Adipocyte (in vitro differentiated cells): ENCODE measurements at regions not wholly inside any gene's neighbourhood (a gene's known extent, or its start where the extent isn't known, plus 50 kb on each side); places are given as distances from the start of the nearest gene placed in this dataset.

Experiments used
- DNase-seq: peaks from one replicate; pipeline ENCODE4 v3.0.0-alpha.2; 2015; ENCODE audit warnings: low read depth
- H3K27me3 ChIP-seq: replicated peaks from 2 replicates; pipeline ENCODE4 v1.7.0; 2013; ENCODE audit warnings: mild to moderate bottlenecking, low read length, moderate library complexity; ENCODE audit not compliant: control insufficient read depth, insufficient read depth
- H3K36me3 ChIP-seq: 2 replicates; pipeline ENCODE4 v1.7.0; 2013; ENCODE audit warnings: low read length, mild to moderate bottlenecking, moderate library complexity; ENCODE audit not compliant: control insufficient read depth, insufficient read depth, severe bottlenecking
- H3K4me1 ChIP-seq: 2 replicates; pipeline ENCODE4 v1.7.0; 2013; ENCODE audit warnings: mild to moderate bottlenecking, low read length, moderate library complexity; ENCODE audit not compliant: control insufficient read depth, insufficient read depth
- H3K4me3 ChIP-seq: 2 replicates; pipeline ENCODE4 v1.7.0; 2013; ENCODE audit warnings: mild to moderate bottlenecking, low read length, moderate library complexity
- H3K9ac ChIP-seq: 2 replicates; pipeline ENCODE4 v1.7.0; 2013; ENCODE audit warnings: mild to moderate bottlenecking, low read length, moderate library complexity
- H3K9me3 ChIP-seq: 2 replicates; pipeline ENCODE4 v1.7.0; 2013; ENCODE audit warnings: mild to moderate bottlenecking, low read length, moderate library complexity; ENCODE audit not compliant: control insufficient read depth

- DNase-seq: no peak
- Histone ChIP-seq H3K36me3 (no peaks in the 10 kb centered on the region), H3K4me3 (no peak overlapping the region), H3K9me3 (no peaks in the 10 kb centered on the region), H3K27me3 (no peaks in the 10 kb centered on the region), H3K4me1 (no peaks in the 10 kb centered on the region), H3K9ac (no peak overlapping the region)
Measured at GRCh38 chr5:106167766-106168165, 1503.0 kb downstream of the EFNA5 start.

GRCh38 chr5:106163233-106163632, 1507.5 kb downstream of the EFNA5 start:
- Histone ChIP-seq H3K9me3 (no peaks in the 10 kb centered on the region), H3K27me3 (no peaks in the 10 kb centered on the region), H3K36me3 (no peaks in the 10 kb centered on the region), H3K4me3 (no peak overlapping the region), H3K9ac (no peak overlapping the region), H3K4me1 (no peaks in the 10 kb centered on the region)
- DNase-seq: no peak

GRCh38 chr5:106159616-106160015, 1511.1 kb downstream of the EFNA5 start:
- no peak overlapping the region for H3K9ac ChIP-seq
- no peaks in the 10 kb centered on the region for H3K9me3 ChIP-seq
- DNase-seq: no peak
- no peak overlapping the region for H3K4me3 ChIP-seq
- no peaks in the 10 kb centered on the region for H3K4me1 ChIP-seq
- H3K27me3 ChIP-seq: no peaks in the 10 kb centered on the region
- H3K36me3 ChIP-seq: no peaks in the 10 kb centered on the region

GRCh38 chr5:106154280-106154716, 1516.4 kb downstream of the EFNA5 start:
- no peak overlapping the region for H3K4me3 ChIP-seq
- H3K36me3 ChIP-seq: no peaks in the 10 kb centered on the region
- H3K27me3 ChIP-seq: no peaks in the 10 kb centered on the region
- no peak overlapping the region for H3K9ac ChIP-seq
- no peak for DNase-seq
- H3K9me3 ChIP-seq: no peaks in the 10 kb centered on the region
- H3K4me1 ChIP-seq: no peaks in the 10 kb centered on the region

GRCh38 chr5:106152569-106152968, 1518.2 kb downstream of the EFNA5 start:
- Histone ChIP-seq H3K9me3 (no peaks in the 10 kb centered on the region), H3K4me3 (no peak overlapping the region), H3K36me3 (no peaks in the 10 kb centered on the region), H3K27me3 (no peaks in the 10 kb centered on the region), H3K9ac (no peak overlapping the region), H3K4me1 (no peaks in the 10 kb centered on the region)
- DNase-seq: no peak

GRCh38 chr5:106142116-106142515, 1528.6 kb downstream of the EFNA5 start:
- DNase-seq: peak; percentile 11
- Histone ChIP-seq H3K27me3 (no peaks in the 10 kb centered on the region), H3K4me1 (peaks cover 5% of the 10 kb centered on the region), H3K9ac (no peak overlapping the region), H3K9me3 (no peaks in the 10 kb centered on the region), H3K36me3 (no peaks in the 10 kb centered on the region), H3K4me3 (no peak overlapping the region)

GRCh38 chr5:106140101-106140500, 1530.6 kb downstream of the EFNA5 start:
- no peaks in the 10 kb centered on the region for H3K27me3 ChIP-seq
- H3K4me3 ChIP-seq: no peak overlapping the region
- H3K9ac ChIP-seq: no peak overlapping the region
- H3K9me3 ChIP-seq: no peaks in the 10 kb centered on the region
- H3K36me3 ChIP-seq: no peaks in the 10 kb centered on the region
- DNase-seq: peak; percentile 49
- H3K4me1 ChIP-seq: peaks cover 5% of the 10 kb centered on the region

- H3K36me3 ChIP-seq: no peaks in the 10 kb centered on the region
- no peak for DNase-seq
- peaks cover 5% of the 10 kb centered on the region for H3K4me1 ChIP-seq
- H3K27me3 ChIP-seq: no peaks in the 10 kb centered on the region
- no peaks in the 10 kb centered on the region for H3K9me3 ChIP-seq
- no peak overlapping the region for H3K4me3 ChIP-seq
- H3K9ac ChIP-seq: no peak overlapping the region
Measured at GRCh38 chr5:106136061-106136460, 1534.7 kb downstream of the EFNA5 start.

GRCh38 chr5:106135473-106135872, 1535.3 kb downstream of the EFNA5 start:
- Histone ChIP-seq H3K9ac (no peak overlapping the region), H3K36me3 (no peaks in the 10 kb centered on the region), H3K9me3 (no peaks in the 10 kb centered on the region), H3K4me1 (peaks cover 5% of the 10 kb centered on the region), H3K4me3 (no peak overlapping the region), H3K27me3 (no peaks in the 10 kb centered on the region)
- no peak for DNase-seq

GRCh38 chr5:106134549-106134948, 1536.2 kb downstream of the EFNA5 start:
- Histone ChIP-seq H3K36me3 (no peaks in the 10 kb centered on the region), H3K4me3 (no peak overlapping the region), H3K9me3 (no peaks in the 10 kb centered on the region), H3K27me3 (no peaks in the 10 kb centered on the region), H3K9ac (no peak overlapping the region), H3K4me1 (peaks cover 4% of the 10 kb centered on the region)
- DNase-seq: no peak

- no peaks in the 10 kb centered on the region for H3K27me3 ChIP-seq
- H3K9ac ChIP-seq: no peak overlapping the region
- H3K36me3 ChIP-seq: no peaks in the 10 kb centered on the region
- no peak overlapping the region for H3K4me3 ChIP-seq
- no peaks in the 10 kb centered on the region for H3K9me3 ChIP-seq
- DNase-seq: no peak
- H3K4me1 ChIP-seq: no peaks in the 10 kb centered on the region
Measured at GRCh38 chr5:106127985-106128384, 1542.8 kb downstream of the EFNA5 start.

- no peak overlapping the region for H3K4me3 ChIP-seq
- no peaks in the 10 kb centered on the region for H3K4me1 ChIP-seq
- H3K9ac ChIP-seq: no peak overlapping the region
- no peaks in the 10 kb centered on the region for H3K27me3 ChIP-seq
- no peaks in the 10 kb centered on the region for H3K9me3 ChIP-seq
- no peak for DNase-seq
- H3K36me3 ChIP-seq: no peaks in the 10 kb centered on the region
Measured at GRCh38 chr5:106127341-106127781, 1543.4 kb downstream of the EFNA5 start.
